ENCODE measurements at regions not wholly inside any gene's neighbourhood (a gene's known extent, or its start where the extent isn't known, plus 50 kb on each side); places are given as distances from the start of the nearest gene placed in this dataset.

DNA sequence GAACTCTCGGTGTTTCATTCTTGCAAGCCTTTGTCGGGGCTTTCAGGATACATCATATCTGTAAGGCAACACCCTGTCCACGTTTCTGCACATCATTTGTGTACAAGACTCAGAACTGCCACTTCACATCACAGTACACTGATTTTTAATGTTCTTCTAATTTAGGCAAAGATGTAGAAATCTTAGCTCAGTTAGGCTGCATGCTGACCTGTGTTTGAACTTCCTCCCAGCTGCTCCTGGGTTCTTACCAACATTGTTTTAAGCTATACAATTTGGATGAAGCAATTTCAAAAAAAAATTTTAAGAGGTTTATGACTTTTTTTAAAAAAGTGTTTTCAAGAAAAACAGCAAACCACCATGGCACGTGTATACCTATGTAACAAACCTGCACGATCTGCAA, 1047.9 kb upstream of the SLC10A2 start:
- H3K27ac ChIP-seq = no peak overlapping the region
- intact Hi-C loops (cut with DNase I) = no loop called here
- H3K27me3 ChIP-seq = no peaks in the 10 kb centered on the region
- no peaks in the 10 kb centered on the region for H3K36me3 ChIP-seq
- no peak for DNase-seq
- no peak for TF ChIP-seq EP300 (IDR thresholded peaks at IDR 0.05)
- no peak for TF ChIP-seq POLR2A (IDR thresholded peaks at IDR 0.05)
- TF ChIP-seq CTCF (IDR thresholded peaks at IDR 0.05) = no peak
- TF ChIP-seq POLR2AphosphoS5 (IDR thresholded peaks at IDR 0.05) = no peak
- H3K4me1 ChIP-seq = no peaks in the 10 kb centered on the region
- no peaks in the 10 kb centered on the region for H3K9me3 ChIP-seq
- 38 to 45% methylated on average over 5 of the region's 5 CpGs for WGBS, 2 donors
- H3K4me3 ChIP-seq = no peak overlapping the region

GRCh38 chr13:104111031-104111430, 1044.8 kb upstream of the SLC10A2 start:
- DNase-seq = no peak
- TF ChIP-seq EP300 (IDR thresholded peaks at IDR 0.05) = no peak
- no peak for TF ChIP-seq CTCF (IDR thresholded peaks at IDR 0.05)
- no peak for TF ChIP-seq POLR2AphosphoS5 (IDR thresholded peaks at IDR 0.05)
- TF ChIP-seq POLR2A (IDR thresholded peaks at IDR 0.05) = no peak
- H3K9me3 ChIP-seq = no peaks in the 10 kb centered on the region
- no peak overlapping the region for H3K27ac ChIP-seq
- no peaks in the 10 kb centered on the region for H3K27me3 ChIP-seq
- no peaks in the 10 kb centered on the region for H3K36me3 ChIP-seq
- intact Hi-C loops (cut with DNase I) = no loop called here
- WGBS, 2 donors = 74 to 78% methylated on average over 1 of the region's 1 CpG
- no peaks in the 10 kb centered on the region for H3K4me1 ChIP-seq
- no peak overlapping the region for H3K4me3 ChIP-seq

GRCh38 chr13:104106705-104107393, 1040.6 kb upstream of the SLC10A2 start:
- no peaks in the 10 kb centered on the region for H3K36me3 ChIP-seq
- WGBS, 2 donors = 73 to 79% methylated on average over 9 of the region's 9 CpGs
- H3K27ac ChIP-seq = no peak overlapping the region
- TF ChIP-seq POLR2A (IDR thresholded peaks at IDR 0.05) (no peak), EP300 (IDR thresholded peaks at IDR 0.05) (no peak), CTCF (IDR thresholded peaks at IDR 0.05) (no peak), POLR2AphosphoS5 (IDR thresholded peaks at IDR 0.05) (no peak)
- no peaks in the 10 kb centered on the region for H3K27me3 ChIP-seq
- no peak for DNase-seq
- H3K4me3 ChIP-seq = no peak overlapping the region
- no peaks in the 10 kb centered on the region for H3K9me3 ChIP-seq
- intact Hi-C loops (cut with DNase I) = no loop called here
- H3K4me1 ChIP-seq = no peaks in the 10 kb centered on the region

DNA sequence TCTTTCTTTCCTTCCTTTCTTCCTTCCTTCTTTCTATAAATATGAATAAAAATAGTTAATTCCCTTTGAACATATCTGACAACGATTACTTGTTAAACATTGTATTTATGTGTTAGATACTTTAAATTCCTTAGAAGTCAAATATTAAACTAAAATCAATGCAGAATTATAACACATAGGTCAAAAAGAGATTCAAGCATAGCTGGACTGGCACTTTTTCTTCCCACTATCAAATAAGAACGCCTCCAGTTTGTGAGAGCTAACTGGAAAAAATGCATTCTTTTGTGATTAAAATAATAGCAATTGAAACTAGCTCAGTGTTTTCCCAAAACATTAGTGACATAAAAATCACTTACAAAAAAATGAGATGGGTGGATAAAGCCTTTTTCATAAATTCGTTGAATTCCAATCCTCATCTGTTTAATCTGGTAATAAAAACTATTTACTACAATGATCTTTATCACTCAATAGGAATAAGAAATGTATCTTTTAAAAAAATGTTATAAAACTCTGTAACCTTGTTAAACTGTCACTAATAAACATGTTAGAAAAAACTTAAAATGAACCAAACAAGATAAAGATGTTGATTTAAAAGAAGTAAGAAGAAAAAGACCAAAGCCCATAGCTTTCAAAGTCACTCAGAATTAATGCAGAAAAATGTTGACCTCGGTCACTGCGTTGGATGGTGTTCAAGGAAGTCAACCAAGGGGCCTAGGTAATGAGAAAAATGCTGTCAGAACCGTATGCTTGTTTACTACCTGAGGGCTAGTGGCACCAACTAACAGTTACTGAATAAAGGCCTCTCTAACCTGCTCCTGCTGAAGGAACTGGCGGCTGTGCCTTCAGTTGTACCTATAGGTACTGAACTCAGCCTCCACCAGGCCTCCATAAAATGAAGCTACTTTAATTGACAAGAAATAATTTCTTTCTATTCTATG, 1039.5 kb upstream of the SLC10A2 start:
- Histone ChIP-seq H3K9me3 (no peaks in the 10 kb centered on the region), H3K27ac (no peak overlapping the region), H3K4me3 (no peak overlapping the region), H3K27me3 (no peaks in the 10 kb centered on the region), H3K4me1 (no peaks in the 10 kb centered on the region), H3K36me3 (no peaks in the 10 kb centered on the region)
- TF ChIP-seq POLR2AphosphoS5 (IDR thresholded peaks at IDR 0.05) (no peak), POLR2A (IDR thresholded peaks at IDR 0.05) (no peak), EP300 (IDR thresholded peaks at IDR 0.05) (no peak), CTCF (IDR thresholded peaks at IDR 0.05) (no peak)
- 46 to 61% methylated on average over 7 of the region's 7 CpGs for WGBS, 2 donors
- intact Hi-C loops (cut with DNase I) = no loop called here
- DNase-seq = no peak
